ENCODE measurements at regions not wholly inside any gene's neighbourhood (a gene's known extent, or its start where the extent isn't known, plus 50 kb on each side); places are given as distances from the start of the nearest gene placed in this dataset.
"Not testable (repeated sequence)": the region's sequence is repeated elsewhere in the genome, so short reads cannot be mapped to it uniquely, and the experiment has no call there.

DNA sequence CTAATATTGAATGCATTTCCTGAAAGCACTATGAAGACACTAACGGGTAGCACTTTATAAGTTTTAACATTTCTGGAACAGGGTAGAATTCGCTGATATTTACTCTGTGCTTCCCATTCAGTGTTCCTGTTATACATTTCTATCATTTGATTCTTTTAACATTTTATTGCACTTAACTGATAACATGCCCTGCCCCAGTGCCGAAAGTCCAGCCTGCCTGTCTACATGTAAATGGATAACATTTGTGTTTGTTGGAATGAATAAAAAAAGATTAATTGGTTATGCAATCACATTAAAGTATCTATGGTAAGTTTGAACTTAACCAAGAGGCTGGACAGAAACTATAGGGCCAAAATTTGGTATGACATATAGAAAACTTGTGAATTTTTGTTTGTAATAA is 790.5 kb upstream of the TPTE start:
- no peaks in the 10 kb centered on the region for H4K20me1 ChIP-seq
- no peak overlapping the region for H3K4me3 ChIP-seq
- H3K4me2 ChIP-seq: no peak overlapping the region
- H3K27me3 ChIP-seq: no peaks in the 10 kb centered on the region
- H3K4me1 ChIP-seq: no peaks in the 10 kb centered on the region
- no peaks in the 10 kb centered on the region for H3K36me3 ChIP-seq
- no peak overlapping the region for H3K9ac ChIP-seq
- TF ChIP-seq Cebpa-rat (IDR thresholded peaks at IDR 0.05): 0 out of 22 replicates have a peak, but pooled peaks of 1 of the 11 experiments have one; percentile 18
- H3K9me3 ChIP-seq (replicated peaks in 1 of 11): peaks cover 7 to 17% (median 8%) of the 10 kb centered on the region in 11 experiments
- no peak overlapping the region for H3K27ac ChIP-seq

- not testable (repeated sequence) for H3K4me3 ChIP-seq, H3K27me3 ChIP-seq, H3K36me3 ChIP-seq, H3K4me2 ChIP-seq, H4K20me1 ChIP-seq, H3K27ac ChIP-seq, H3K4me1 ChIP-seq, H3K9ac ChIP-seq
- peaks cover 12 to 21% (median 13%) of the 10 kb centered on the region in 11 experiments for H3K9me3 ChIP-seq (replicated peaks in 1 of 11)
Measured at GRCh38 chr21:9731317-9731716, 790.1 kb upstream of the TPTE start.

DNA sequence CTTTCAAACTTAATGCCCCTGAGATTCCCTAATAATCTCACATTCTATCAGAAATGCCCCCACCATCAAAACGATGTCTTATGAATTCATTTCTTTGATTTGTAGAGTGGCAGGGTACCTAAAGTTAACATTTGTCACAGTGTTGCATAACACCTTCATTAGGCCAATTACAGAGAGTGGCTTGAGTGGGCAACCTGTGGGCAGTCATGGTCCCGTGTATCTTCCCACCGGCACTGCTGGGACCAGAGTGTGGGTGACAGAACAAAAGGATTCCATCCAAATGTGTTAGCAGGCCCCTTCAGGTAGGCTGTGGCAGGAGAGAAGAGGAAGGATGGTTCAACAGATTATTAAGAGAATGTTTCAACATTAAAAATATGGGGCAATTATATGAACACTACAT is 788.8 kb upstream of the TPTE start:
- H3K9ac ChIP-seq, H3K4me1 ChIP-seq, H3K27ac ChIP-seq, H3K4me3 ChIP-seq, H3K4me2 ChIP-seq, H3K36me3 ChIP-seq, H3K27me3 ChIP-seq, H4K20me1 ChIP-seq: not testable (repeated sequence)
- peaks cover 18 to 29% (median 23%) of the 10 kb centered on the region in 11 experiments for H3K9me3 ChIP-seq (replicated peaks in 1 of 11)
- 0 out of 22 replicates have a peak, but pooled peaks of 1 of the 11 experiments have one; percentile 49 for TF ChIP-seq Cebpa-rat (IDR thresholded peaks at IDR 0.05)

DNA sequence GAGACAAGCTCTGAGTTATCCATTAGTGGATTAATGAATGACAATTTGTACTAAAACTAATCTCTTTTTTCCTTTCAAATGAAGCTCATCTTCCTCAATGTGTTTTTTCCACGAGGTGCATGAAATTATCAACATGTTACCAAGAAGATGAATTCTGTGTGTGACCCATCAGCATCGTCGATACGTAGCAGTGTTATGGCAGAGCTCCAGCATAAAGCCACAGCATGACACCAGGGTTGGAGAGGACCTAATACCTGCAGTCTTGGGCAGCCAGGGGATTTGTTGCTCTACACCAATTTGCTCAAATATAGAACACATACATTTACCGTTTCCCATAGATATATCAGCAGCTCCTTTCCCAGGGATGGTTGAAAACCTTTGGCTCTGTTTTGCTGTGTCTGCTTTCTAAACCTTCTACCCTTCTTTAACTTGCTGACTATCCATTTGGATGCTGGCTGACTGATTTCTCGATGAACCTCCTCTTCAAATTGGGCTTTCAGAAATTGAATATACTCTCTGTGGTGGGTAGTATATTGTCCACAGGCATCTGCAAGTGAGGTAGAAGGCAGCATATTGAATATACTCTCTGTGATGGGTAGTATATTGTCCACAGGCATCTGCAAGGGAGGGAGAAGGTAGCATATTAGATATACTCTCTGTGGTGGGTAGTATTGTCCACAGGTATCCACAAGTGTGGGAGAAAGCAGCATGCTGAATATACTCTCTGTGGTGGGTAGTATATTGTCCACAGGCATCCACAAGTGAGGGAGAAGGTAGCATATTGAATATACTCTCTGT is 787.4 kb upstream of the TPTE start:
- not testable (repeated sequence) for H3K27me3 ChIP-seq, H3K27ac ChIP-seq, H3K4me2 ChIP-seq, H4K20me1 ChIP-seq, H3K4me3 ChIP-seq, H3K36me3 ChIP-seq, H3K9ac ChIP-seq
- peaks cover 18 to 28% (median 23%) of the 10 kb centered on the region in 11 experiments for H3K9me3 ChIP-seq (replicated peaks in 1 of 11)
- H3K4me1 ChIP-seq: peaks cover 0 to 13% (median 0%) of the 10 kb centered on the region in 10 experiments; a peak in 3 of 20 replicates

GRCh38 chr21:9735421-9735961 is 785.9 kb upstream of the TPTE start:
- no peak for TF ChIP-seq Cebpa-rat (IDR thresholded peaks at IDR 0.05)
- Histone ChIP-seq H3K4me1 (peaks cover 0 to 24% (median 0%) of the 10 kb centered on the region in 10 experiments; a peak in 5 of 20 replicates), H3K36me3 (no peaks in the 10 kb centered on the region), H4K20me1 (no peaks in the 10 kb centered on the region), H3K4me3 (no peak overlapping the region), H3K27me3 (no peaks in the 10 kb centered on the region), H3K9me3 (replicated peaks in 1 of 11) (peaks cover 18 to 28% (median 23%) of the 10 kb centered on the region in 11 experiments), H3K27ac (no peak overlapping the region), H3K4me2 (no peak overlapping the region), H3K9ac (no peak overlapping the region)

- peaks cover 18 to 28% (median 23%) of the 10 kb centered on the region in 11 experiments for H3K9me3 ChIP-seq (replicated peaks in 1 of 11)
Measured at GRCh38 chr21:9737301-9737700, 784.1 kb upstream of the TPTE start.

DNA sequence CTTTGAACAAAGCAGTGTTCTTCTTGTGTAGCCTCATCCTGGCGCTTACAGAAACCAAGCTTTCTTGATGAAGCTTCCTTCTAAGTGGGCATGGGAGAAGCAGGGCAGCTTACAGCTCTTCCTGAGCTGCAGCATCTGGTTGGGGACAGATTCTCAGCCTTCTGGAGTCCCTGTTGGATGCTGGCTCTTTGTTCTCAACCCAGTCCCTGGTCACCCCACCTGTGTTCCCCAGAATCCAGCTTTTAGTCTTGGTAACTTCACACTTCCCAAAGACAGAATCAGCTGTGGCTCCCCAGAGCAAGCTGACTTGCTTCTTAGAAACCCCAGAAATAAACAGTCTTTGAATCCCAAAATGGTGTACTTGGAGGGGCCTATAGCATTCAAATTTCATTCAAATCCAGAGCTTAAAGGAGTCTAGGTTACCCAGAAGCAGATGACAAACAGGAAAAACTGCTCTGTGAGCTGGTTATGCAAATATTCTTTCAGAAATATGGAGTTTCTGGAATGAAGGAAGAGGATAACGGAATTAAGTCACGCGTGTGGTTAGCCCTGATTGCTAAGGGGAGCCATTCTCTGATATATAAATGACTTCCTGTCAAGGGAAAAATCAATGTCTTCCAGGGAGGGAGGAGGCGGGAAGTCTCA is 783.4 kb upstream of the TPTE start:
- not testable (repeated sequence) for H3K4me3 ChIP-seq, H4K20me1 ChIP-seq, H3K36me3 ChIP-seq, H3K9ac ChIP-seq, H3K27me3 ChIP-seq
- peak overlapping the region in 1 of 11 experiments; percentile 25; a peak in 1 of 22 replicates for H3K27ac ChIP-seq
- peaks cover 18 to 28% (median 23%) of the 10 kb centered on the region in 11 experiments for H3K9me3 ChIP-seq (replicated peaks in 1 of 11)
- peaks cover 0 to 40% (median 0%) of the 10 kb centered on the region in 10 experiments; a peak in 5 of 20 replicates for H3K4me1 ChIP-seq
- H3K4me2 ChIP-seq: peak overlapping the region in 2 of 11 experiments; percentile 15 to 27; a peak in 3 of 22 replicates

More at GRCh38 chr21:9737301-9737700, 784.1 kb upstream of the TPTE start:
- H3K4me2 ChIP-seq, H3K36me3 ChIP-seq, H3K27me3 ChIP-seq, H3K4me3 ChIP-seq, H3K27ac ChIP-seq, H3K9ac ChIP-seq, H4K20me1 ChIP-seq: not testable (repeated sequence)
- H3K4me1 ChIP-seq: peaks cover 0 to 40% (median 0%) of the 10 kb centered on the region in 10 experiments; a peak in 5 of 20 replicates

DNA sequence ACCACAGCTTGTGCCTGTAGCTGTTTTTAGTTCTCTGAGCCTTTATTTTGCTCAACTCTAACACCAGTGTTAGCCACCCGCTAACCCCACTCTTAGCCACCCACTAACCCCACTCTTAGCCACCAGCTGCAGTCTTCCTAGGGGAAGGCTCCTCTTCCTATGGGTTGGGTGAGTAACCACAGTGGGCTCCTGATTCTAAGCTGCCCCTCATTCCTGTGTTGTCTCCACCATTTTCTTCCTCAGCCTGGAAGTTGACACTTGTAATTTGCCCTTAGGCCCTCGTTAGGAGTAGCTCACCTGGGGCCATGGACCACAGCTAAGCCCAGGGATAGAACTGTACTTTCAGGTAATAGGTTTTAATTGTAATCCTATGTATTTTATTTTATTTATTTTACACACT is 782.9 kb upstream of the TPTE start:
- no peak overlapping the region for H3K4me3 ChIP-seq
- H3K4me2 ChIP-seq: peak overlapping the region in 2 of 11 experiments; percentile 15 to 27; a peak in 3 of 22 replicates
- H3K27ac ChIP-seq: no peak overlapping the region
- peaks cover 0 to 40% (median 0%) of the 10 kb centered on the region in 10 experiments; a peak in 5 of 20 replicates for H3K4me1 ChIP-seq
- H3K27me3 ChIP-seq: no peaks in the 10 kb centered on the region
- peaks cover 18 to 28% (median 23%) of the 10 kb centered on the region in 11 experiments for H3K9me3 ChIP-seq (replicated peaks in 1 of 11)
- no peak for TF ChIP-seq Cebpa-rat (IDR thresholded peaks at IDR 0.05)
- no peaks in the 10 kb centered on the region for H4K20me1 ChIP-seq
- no peak overlapping the region for H3K9ac ChIP-seq
- no peaks in the 10 kb centered on the region for H3K36me3 ChIP-seq

- H3K27me3 ChIP-seq: no peaks in the 10 kb centered on the region
- no peak overlapping the region for H3K27ac ChIP-seq
- H3K4me2 ChIP-seq: peak overlapping the region in 1 of 11 experiments; percentile 3; a peak in 1 of 22 replicates
- H3K4me3 ChIP-seq: no peak overlapping the region
- no peaks in the 10 kb centered on the region for H4K20me1 ChIP-seq
- peaks cover 18 to 25% (median 23%) of the 10 kb centered on the region in 11 experiments for H3K9me3 ChIP-seq (replicated peaks in 1 of 11)
- H3K9ac ChIP-seq: no peak overlapping the region
- H3K4me1 ChIP-seq: peaks cover 0 to 40% (median 0%) of the 10 kb centered on the region in 10 experiments; a peak in 6 of 20 replicates
- H3K36me3 ChIP-seq: no peaks in the 10 kb centered on the region
- no peak for TF ChIP-seq Cebpa-rat (IDR thresholded peaks at IDR 0.05)
Measured at GRCh38 chr21:9739240-9739639, 782.1 kb upstream of the TPTE start.

- H4K20me1 ChIP-seq, H3K36me3 ChIP-seq, H3K27me3 ChIP-seq, H3K9ac ChIP-seq, H3K4me3 ChIP-seq: not testable (repeated sequence)
- H3K9me3 ChIP-seq (replicated peaks in 1 of 11): peaks cover 15 to 21% (median 20%) of the 10 kb centered on the region in 11 experiments
- H3K4me1 ChIP-seq: peaks cover 5 to 49% (median 9%) of the 10 kb centered on the region in 10 experiments; a peak in 19 of 20 replicates
- peak overlapping the region in 3 of 11 experiments; percentile 32 to 58 (median 35); a peak in 4 of 22 replicates for H3K27ac ChIP-seq
- peak overlapping the region in 2 of 11 experiments; percentile 32 to 39; a peak in 4 of 22 replicates for H3K4me2 ChIP-seq
Measured at GRCh38 chr21:9740177-9740941, 781.0 kb upstream of the TPTE start.

DNA sequence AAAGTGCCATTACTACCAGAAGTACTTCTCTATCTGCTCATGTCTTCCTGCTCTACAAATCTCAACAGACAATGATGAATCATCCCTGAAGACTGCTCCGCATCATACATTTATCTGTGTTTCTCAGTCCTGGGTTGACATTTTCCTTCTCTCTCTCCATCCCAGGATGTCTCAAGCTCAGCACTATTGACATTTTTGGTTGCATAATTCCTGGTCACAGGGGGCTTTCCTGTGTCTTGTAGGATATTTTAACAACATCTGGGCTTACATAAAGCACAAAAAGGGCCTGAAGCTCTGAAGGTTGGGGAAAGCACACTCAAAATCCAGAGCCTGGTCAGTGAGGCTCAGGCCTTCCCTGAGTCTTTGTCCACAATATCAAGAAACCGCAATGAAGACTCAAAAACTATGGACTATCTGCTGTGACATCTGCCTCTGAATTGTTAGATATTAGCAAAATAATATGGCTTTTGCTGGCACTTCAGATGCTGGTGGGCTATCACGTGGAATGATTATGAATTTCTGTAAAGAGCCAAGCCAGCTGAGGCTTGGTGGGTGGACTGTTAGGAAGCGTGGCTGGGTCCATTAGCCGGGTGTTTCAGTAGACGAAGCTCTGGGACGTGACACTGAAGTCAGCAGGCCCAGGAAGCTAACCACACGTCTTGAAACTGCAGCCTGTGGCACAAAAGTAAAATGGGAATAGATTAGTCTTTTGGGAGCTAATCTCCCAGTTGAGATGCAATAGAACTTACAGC is 780.2 kb upstream of the TPTE start:
- peak overlapping the region in 3 of 11 experiments; percentile 9 to 39 (median 32); a peak in 4 of 22 replicates for H3K4me2 ChIP-seq
- peaks cover 10 to 52% (median 14%) of the 10 kb centered on the region in 10 experiments; a peak in 19 of 20 replicates for H3K4me1 ChIP-seq
- peaks cover 7 to 13% (median 12%) of the 10 kb centered on the region in 11 experiments for H3K9me3 ChIP-seq (replicated peaks in 1 of 11)
- peak overlapping the region in 3 of 11 experiments; percentile 32 to 58 (median 35); a peak in 4 of 22 replicates for H3K27ac ChIP-seq
- not testable (repeated sequence) for H3K27me3 ChIP-seq, H3K4me3 ChIP-seq, H4K20me1 ChIP-seq, H3K36me3 ChIP-seq, H3K9ac ChIP-seq
